ENCODE measurements at regions not wholly inside any gene's neighbourhood (a gene's known extent, or its start where the extent isn't known, plus 50 kb on each side); places are given as distances from the start of the nearest gene placed in this dataset.

DNA sequence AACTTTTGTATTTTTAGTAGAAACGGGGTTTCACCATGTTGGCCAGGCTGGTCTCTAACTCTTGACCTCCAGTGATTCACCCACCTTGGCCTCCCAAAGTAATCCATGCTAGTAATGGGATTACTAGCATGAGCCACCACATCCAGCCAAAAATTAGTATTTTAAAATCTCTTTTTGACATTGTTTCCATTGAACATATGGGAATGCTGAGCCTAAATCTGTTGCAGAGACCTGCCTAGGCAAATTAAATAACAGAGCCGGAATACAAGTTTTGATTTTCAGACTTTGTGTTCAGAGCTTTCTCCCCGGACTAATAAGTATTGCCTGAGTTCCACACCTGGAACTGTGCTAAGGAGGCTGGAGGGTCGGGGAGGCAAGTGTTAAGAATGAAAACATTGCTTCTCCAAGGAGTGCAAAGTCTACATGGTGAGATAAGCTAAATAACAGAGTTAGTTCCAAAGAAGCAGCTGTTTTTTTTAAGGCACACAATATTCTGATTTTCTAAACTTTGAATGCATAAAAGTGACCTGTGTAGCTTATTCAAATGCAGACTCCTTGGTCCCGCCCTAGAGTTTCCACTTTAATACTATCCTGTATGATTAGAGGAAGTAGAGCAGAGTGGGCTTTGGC is 150.6 kb upstream of the CELF4 start:
- DNase-seq (ENCODE audit: low spot score) = no peak

DNA sequence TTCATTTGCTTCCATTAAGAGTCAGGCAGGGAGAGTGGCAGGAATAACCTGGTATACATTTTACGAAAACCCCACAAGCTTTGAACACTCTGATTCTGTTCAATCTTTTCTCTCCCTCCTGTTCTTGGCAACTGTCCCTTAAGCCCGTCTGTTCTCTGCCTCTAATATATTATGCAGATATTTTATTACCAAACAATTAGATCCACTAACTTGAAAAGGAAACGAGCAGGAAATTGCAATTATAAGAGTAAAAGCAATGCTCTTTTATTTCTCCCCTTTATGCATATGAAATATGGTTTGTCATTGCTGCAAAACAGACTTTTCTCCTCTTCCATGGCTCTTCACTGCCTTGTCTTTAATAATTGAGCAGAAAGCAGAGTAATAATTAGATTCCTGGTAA is 149.1 kb upstream of the CELF4 start:
- DNase-seq (ENCODE audit: low spot score) = no peak

GRCh38 chr18:37712776-37713175 is 147.2 kb upstream of the CELF4 start:
- no peak for DNase-seq (ENCODE audit: low spot score)

DNA sequence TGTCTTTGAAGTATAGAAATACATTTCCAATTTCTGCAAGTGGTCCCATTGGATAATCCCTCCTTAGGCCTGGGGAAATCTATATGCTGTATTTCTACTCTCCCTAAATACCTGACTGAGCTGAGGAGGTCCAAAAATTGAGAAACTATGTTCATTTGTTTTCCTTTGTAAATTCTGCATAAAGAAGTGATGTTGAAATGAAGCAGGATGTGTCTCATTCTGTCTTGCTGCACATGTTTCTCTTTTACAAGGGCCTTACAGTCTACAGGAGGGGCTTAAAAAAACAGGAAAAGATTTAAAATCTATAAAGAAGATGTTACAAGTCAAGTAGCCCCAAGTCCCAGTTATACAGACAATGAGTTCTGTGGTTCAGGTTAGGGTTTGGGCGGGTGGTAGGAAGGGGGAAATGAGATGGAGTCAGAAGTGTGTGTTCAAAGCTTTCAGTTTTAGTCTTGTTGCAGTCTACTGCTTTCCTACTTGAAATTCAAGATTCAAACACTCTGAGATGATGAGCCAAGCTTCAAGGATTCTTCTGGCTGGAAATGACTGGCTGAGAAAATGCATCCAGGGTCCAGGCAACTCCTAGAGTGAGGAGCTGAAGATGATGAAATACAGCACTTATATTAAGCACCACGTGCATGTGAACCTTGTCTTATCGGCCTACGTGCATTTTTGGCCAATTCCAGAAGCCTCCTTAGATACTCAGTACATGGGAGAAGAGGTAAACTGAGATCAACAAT is 146.3 kb upstream of the CELF4 start:
- DNase-seq (ENCODE audit: low spot score) = no peak

- no peak for DNase-seq (ENCODE audit: low spot score)
Observed at GRCh38 chr18:37710726-37711125, 145.1 kb upstream of the CELF4 start.

DNA sequence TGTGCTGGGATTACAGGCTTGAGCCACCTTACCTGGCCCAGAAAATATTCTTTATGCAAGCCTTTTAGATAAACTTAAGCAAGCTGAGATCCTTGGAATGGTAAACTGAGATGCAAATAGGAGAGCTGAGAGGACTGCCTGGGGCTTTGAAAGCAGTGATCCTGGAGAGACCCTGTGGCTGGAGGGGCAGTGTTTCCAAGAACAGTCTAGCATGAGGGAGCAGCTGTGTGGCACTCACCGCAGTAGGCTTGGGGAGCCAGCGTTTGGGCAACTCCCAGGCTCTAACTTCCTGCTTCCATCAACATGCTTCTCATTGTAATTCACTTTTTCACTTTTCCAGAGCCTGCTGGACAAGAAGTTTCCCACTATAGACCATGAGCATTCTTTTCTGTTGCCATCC is 144.1 kb upstream of the CELF4 start:
- DNase-seq (ENCODE audit: low spot score) = no peak

- DNase-seq (ENCODE audit: low spot score) = no peak
Observed at GRCh38 chr18:37705016-37705415, 139.4 kb upstream of the CELF4 start.

GRCh38 chr18:37702841-37703240 is 137.2 kb upstream of the CELF4 start:
- no peak for DNase-seq (ENCODE audit: low spot score)

GRCh38 chr18:37701967-37702366 is 136.4 kb upstream of the CELF4 start:
- no peak for DNase-seq (ENCODE audit: low spot score)

DNA sequence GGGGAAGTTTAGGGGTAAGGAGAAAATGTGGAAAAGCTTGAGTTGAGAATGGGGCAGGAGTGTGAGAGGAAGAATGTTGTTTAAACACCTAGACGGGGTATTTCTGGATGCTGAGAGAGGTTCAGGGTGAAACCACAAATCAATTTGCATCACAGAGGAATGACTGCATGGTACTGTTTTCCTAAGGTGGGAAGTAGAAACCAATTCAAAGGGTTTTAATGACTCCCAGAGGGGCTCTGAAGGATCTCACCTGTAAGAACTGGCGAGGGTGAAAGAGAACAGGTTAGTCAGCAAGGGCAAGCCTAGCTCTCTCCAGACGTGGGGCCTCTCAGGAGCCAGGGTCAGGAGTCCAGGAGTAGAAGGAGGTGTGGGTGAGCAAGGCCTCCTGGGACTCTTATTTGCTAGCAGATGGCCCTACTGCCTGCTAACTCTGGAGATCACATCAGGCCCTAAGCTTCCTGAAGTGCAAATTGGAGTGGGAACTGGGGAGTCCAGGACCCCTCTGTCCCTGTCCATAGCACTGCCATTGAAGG is 133.0 kb upstream of the CELF4 start:
- no peak for DNase-seq (ENCODE audit: low spot score)

GRCh38 chr18:37694516-37694915 is 128.9 kb upstream of the CELF4 start:
- no peak for DNase-seq (ENCODE audit: low spot score)

DNA sequence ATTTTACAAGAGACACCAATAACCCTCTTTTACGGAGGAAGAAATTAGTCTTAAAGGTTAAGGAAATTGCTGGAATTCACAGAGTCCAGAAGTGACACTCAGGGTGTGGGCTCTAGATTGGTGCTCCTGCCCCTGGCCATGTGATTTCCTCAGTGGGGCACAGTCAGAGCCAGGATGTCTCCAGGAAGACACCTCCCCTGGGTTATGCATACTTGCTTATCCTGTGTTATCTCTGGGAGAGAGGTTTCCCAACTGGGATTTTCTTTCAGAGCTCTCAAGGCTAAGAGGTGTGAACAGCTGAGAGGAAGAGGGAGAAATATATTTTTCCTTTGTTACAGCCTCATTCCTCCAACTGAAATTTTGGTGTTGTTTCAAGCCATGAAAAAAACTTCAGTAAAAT is 125.6 kb upstream of the CELF4 start:
- DNase-seq (ENCODE audit: low spot score) = no peak

GRCh38 chr18:37689841-37690240 is 124.2 kb upstream of the CELF4 start:
- DNase-seq (ENCODE audit: low spot score) = no peak

- DNase-seq (ENCODE audit: low spot score) = no peak
Observed at GRCh38 chr18:37684590-37684989, 119.0 kb upstream of the CELF4 start.

- DNase-seq (ENCODE audit: low spot score) = no peak
Observed at GRCh38 chr18:37684183-37684582, 118.6 kb upstream of the CELF4 start.

GRCh38 chr18:37680911-37681310 is 115.3 kb upstream of the CELF4 start:
- DNase-seq (ENCODE audit: low spot score) = no peak

- DNase-seq (ENCODE audit: low spot score) = no peak
Observed at GRCh38 chr18:37676276-37676675, 110.7 kb upstream of the CELF4 start.

GRCh38 chr18:37675699-37676098 is 110.1 kb upstream of the CELF4 start:
- DNase-seq (ENCODE audit: low spot score) = no peak

- DNase-seq (ENCODE audit: low spot score) = no peak
Observed at GRCh38 chr18:37674570-37674969, 109.0 kb upstream of the CELF4 start.

- no peak for DNase-seq (ENCODE audit: low spot score)
Observed at GRCh38 chr18:37673671-37674070, 108.1 kb upstream of the CELF4 start.

- DNase-seq (ENCODE audit: low spot score) = no peak
Observed at GRCh38 chr18:37672932-37673595, 107.5 kb upstream of the CELF4 start.

DNA sequence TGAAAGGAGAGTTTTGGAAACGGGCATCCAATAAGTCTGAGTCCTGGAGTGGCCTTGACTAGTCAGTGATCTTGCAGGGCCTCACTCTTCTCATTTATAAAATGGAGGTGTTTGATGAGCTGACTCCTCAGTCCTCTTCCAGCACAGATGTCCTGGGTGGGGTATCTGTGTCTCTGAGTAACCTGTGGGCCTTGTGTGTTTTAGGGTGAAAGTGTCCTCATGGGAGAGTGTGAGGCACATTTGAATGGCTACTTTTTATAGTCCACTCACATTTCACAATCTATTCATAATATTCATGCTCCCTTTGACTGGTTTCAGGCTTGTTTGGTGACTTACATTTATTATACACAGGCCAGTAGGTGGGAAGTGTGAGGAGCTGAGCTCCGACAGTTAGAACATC is 106.4 kb upstream of the CELF4 start:
- DNase-seq (ENCODE audit: low spot score) = no peak

DNA sequence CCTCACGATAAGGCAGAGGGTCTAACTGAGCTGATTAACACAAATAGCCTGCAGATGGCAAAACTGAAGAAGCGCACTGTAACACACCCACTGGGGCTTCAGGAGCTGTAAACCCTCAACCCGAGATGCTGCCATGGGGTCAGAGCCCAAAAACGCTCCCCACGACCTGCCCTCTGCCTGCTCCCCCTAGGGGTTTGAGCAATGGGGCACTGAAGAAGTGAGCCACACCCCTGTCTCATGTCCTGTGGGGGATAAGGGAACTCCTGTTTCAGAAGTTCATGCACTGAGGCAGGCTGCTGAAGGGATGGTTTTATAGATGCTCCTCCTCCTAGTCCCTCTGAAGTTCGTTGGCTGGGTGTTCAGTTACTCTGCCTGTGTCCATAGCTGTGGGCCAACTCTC is 105.9 kb upstream of the CELF4 start:
- no peak for DNase-seq (ENCODE audit: low spot score)

All from HuH-7.5 (cell line).